IPS DF 4.7 (cell line): ENCODE measurements at regions not wholly inside any gene's neighbourhood (a gene's known extent, or its start where the extent isn't known, plus 50 kb on each side); places are given as distances from the start of the nearest gene placed in this dataset.
"Not testable (repeated sequence)": the region's sequence is repeated elsewhere in the genome, so short reads cannot be mapped to it uniquely, and the experiment has no call there.

ENCODE experiments used
- DNase-seq: peaks from one replicate; pipeline ENCODE4 v3.0.0-alpha.2; 2013; ENCODE audit warnings: low spot score; ENCODE audit errors: extremely low read depth

GRCh38 chrX:139049465-139049864 lies 337.9 kb upstream of the FGF13 start:
- no peak for DNase-seq

GRCh38 chrX:139044680-139045079 lies 333.2 kb upstream of the FGF13 start:
- no peak for DNase-seq

- DNase-seq: no peak
Observed at GRCh38 chrX:139039041-139039440, 327.5 kb upstream of the FGF13 start.

- DNase-seq: no peak
Observed at GRCh38 chrX:139026811-139027210, 315.3 kb upstream of the FGF13 start.

GRCh38 chrX:139026406-139026805 lies 314.9 kb upstream of the FGF13 start:
- DNase-seq: no peak

GRCh38 chrX:139025816-139026215 lies 314.3 kb upstream of the FGF13 start:
- DNase-seq: no peak

GRCh38 chrX:139023531-139023930 lies 312.0 kb upstream of the FGF13 start:
- DNase-seq: no peak

GRCh38 chrX:139020801-139021200 lies 309.3 kb upstream of the FGF13 start:
- DNase-seq: no peak

GRCh38 chrX:139018436-139018835 lies 306.9 kb upstream of the FGF13 start:
- no peak for DNase-seq

- DNase-seq: no peak
Observed at GRCh38 chrX:139015627-139016026, 304.1 kb upstream of the FGF13 start.

- no peak for DNase-seq
Observed at GRCh38 chrX:139008185-139008584, 296.7 kb upstream of the FGF13 start.

GRCh38 chrX:139003856-139004527 lies 292.5 kb upstream of the FGF13 start:
- not testable (repeated sequence) for DNase-seq

GRCh38 chrX:139002319-139002718 lies 290.8 kb upstream of the FGF13 start:
- DNase-seq: no peak

GRCh38 chrX:138996268-138996667 lies 284.8 kb upstream of the FGF13 start:
- no peak for DNase-seq

GRCh38 chrX:138995458-138995857 lies 283.9 kb upstream of the FGF13 start:
- DNase-seq: no peak

- DNase-seq: not testable (repeated sequence)
Observed at GRCh38 chrX:138990425-138990824, 278.9 kb upstream of the FGF13 start.

- no peak for DNase-seq
Observed at GRCh38 chrX:138986866-138987265, 275.3 kb upstream of the FGF13 start.

GRCh38 chrX:138986235-138986634 lies 274.7 kb upstream of the FGF13 start:
- DNase-seq: no peak

GRCh38 chrX:138982365-138982764 lies 270.8 kb upstream of the FGF13 start:
- DNase-seq: no peak

- DNase-seq: no peak
Observed at GRCh38 chrX:138964501-138964900, 253.0 kb upstream of the FGF13 start.

- DNase-seq: not testable (repeated sequence)
Observed at GRCh38 chrX:138962419-138962818, 250.9 kb upstream of the FGF13 start.

GRCh38 chrX:138954976-138955375 lies 243.5 kb upstream of the FGF13 start:
- DNase-seq: no peak

- DNase-seq: no peak
Observed at GRCh38 chrX:138946926-138947325, 235.4 kb upstream of the FGF13 start.

GRCh38 chrX:138945219-138945618 lies 233.7 kb upstream of the FGF13 start:
- no peak for DNase-seq
